EH (cell line): ENCODE measurements at regions not wholly inside any gene's neighbourhood (a gene's known extent, or its start where the extent isn't known, plus 50 kb on each side); places are given as distances from the start of the nearest gene placed in this dataset.

Experiments used
- DNase-seq: peaks from one replicate; pipeline ENCODE4 v3.0.0-alpha.2; 2015; ENCODE audit warnings: low read depth

DNA sequence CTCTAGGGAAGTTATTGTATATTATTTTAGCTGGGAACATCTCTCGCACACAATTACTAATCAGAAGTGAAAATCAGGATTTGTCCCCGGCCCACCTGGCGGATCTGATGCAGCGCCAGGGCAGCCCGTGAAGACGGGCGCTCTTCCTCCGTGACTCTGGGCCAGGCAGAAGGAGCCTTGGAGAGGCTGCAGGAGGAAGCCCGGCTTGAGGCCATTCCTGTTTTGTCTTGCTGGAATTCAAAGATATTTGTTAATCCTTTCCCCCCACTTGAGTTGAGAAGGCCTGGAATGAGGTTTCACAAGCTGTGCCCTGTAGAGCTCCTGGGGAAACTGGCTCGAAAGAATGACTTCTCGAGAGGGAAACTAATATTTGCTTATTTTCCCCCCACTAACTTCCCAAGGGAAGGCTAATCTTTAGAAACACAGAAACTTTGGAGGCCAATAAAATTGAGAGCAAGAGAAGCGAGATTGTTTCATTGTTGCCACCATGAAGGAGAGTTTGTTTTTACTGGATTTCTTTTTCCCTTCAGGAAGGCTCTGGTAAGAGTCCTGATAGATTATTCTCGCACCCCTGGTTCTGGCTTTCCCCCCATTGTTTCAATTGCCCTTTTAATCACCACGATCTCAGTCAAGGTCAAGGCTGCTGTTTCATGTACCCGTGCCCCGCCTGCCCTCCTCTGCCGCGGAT is 92.8 kb upstream of the SEPTIN5 start:
- no peak for DNase-seq

- DNase-seq: no peak
Observed at GRCh38 chr22:19622061-19622441, 92.3 kb upstream of the SEPTIN5 start.

DNA sequence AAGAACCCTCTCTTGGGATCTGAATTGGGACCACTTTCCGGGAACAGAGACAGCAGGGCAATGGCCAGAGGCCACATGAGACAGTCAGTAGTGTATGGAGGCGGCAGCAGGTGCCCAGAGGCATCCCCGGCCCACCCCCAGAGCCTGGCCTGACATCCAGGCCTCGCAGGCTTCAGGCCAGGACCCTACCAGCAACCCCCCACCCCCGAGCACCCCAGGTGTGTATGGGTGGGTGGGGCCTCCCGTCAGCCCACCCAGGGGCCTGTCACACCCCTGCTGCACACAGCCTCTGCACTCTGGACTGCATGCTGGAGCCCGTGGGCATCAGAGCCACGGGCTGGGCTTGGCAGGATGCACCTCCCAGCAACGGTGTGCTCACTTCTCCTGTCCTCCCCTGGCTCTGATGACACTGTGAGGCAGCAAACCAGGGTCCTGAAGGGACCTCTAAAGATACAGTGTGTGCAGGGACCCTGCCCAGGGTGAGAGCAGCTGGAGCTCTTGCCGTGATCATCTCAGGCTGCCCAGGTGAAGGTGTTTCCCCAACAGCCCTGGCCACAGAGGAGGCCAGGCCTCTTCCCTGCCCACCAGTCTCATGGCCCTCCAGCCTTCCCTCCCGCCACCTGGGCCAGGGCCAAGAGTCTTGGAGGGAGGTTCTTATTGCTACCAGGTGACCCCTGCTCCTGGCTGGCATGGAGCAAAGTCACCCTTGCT is 88.8 kb upstream of the SEPTIN5 start:
- DNase-seq: no peak

- DNase-seq: no peak
Observed at GRCh38 chr22:19626042-19626587, 88.2 kb upstream of the SEPTIN5 start.

DNA sequence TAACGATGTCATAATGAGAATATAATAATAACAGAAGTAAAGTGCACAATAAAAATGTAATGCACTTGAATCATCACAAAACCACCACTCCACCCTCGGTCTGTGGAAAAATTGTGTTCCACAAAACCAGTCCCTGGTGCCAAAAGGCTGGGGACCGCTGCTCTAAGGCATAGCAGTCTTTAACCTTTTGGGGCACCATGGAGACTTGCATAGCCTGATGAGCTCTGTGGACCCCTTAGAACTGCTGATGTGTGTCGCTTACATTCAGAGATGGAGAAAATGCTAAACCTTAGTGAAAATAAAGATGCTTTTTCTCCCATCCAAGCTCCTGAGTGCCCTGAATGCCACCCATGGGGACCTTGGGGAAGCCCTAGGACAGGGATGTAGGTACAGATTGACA is 87.6 kb upstream of the SEPTIN5 start:
- DNase-seq: no peak

- DNase-seq: no peak
Observed at GRCh38 chr22:19628038-19628776, 86.1 kb upstream of the SEPTIN5 start.

GRCh38 chr22:19629331-19629719 is 85.0 kb upstream of the SEPTIN5 start:
- DNase-seq: no peak

DNA sequence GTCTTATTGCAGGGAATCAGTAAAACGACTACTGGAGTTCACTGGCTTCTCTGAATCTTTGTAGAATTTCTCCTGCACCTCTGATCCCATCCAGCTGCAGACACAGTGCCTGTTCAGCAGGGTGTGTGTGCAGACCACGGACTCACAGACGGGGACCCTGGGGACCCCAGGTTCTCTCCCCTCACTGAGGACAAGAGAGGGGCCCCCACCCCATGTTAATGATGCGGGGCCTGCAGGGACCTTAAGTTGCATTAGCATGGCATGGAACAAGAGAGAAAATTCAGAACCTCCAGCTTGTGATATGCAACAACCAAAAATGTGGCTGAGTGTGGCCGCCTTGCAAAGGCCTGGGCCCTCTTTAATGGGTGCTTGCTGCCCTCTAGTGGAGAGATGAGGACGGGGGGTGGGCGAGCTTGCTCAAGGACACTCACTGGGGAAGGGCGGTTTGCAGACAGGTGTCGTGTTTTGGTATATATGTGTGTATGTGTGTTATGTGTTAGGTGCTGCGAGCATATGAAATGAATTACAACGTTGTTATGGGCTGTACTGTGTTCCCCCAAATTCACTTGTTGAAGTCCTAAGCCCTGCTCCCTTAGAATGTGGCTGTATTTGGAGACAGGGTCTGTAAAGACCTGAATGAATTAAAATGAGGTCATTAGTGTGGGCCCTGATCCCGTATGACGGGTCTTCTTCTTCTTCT is 84.4 kb upstream of the SEPTIN5 start:
- DNase-seq: peak; percentile 74

DNA sequence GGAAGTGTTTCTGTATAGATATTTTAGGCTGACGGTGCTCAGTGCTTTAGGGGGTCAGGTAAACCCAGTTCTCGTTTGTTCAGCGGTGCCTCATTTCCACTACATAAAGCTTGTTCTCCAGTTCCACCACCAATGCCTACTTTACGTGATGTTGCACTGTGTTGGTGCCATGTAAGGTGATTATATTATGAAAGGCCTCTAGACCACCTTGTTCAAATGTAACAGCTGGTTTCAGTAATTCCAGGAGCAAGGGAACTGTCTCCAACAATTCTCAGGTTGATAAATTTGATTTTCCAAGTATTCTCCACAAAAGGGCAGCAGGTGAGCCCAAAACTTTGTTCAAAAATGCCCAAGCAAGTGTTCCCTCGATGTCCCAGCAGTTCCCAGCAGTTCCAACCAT is 83.7 kb upstream of the SEPTIN5 start:
- DNase-seq: no peak

DNA sequence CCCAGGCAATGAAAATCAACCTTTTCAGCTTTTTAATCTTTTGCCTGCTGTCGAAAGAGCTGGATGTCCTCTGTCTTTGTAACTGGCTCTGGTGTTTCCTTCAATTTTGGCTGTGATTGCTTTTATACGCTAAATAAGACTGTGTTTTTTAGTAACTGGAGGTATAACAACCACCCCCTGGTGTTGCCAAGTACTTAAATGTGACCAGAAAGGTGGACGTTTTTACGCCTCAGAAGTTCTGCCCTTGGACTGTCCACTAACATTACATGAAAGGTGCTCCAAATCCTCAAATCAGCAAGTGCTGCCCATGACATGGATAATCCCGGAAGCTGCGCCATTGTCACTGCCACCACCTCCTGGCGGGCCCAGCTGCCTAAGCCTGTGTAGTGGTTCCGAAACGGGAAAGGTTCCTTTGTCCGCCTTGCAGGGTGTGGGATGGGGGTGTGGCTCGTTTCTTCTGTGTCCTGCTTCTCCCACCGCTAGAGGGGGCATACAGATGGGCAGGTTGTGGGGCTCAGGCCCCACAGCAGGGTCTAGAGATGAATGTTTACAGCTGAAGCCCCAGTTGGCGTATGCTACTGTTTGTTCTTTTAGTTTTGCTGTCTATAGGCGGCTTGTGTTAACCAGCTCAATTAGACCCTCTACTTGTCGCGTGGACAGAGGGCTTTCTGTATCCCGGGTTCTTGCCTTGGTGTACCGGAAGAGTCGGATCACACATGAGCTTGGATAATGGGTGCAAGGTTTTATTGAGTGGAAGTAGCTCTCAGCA is 82.2 kb upstream of the SEPTIN5 start:
- peak; percentile 63 for DNase-seq

DNA sequence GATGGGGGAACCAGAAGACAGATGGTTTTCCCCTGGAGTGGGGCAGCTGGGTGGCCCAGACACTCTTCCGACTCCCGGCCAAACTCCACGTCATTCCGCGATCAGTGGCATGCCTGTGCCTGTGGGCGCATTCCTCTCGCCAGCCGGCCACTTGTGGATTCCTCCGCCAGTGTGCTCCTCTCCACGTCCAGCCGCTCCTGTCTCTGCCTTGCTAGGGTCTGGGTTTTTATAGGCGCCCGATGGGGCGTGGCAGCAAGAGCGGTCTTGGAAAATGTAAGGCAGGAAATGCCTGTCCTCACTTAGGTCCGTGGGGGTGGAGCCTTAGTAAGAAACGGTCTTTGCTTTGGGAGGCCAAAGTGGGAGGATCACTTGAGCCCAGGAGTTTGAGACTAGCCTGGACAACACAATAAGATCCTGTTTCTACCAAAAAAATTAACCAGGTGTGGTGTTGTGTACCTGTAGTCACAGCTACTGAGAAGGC is 81.6 kb upstream of the SEPTIN5 start:
- DNase-seq: peak; percentile 13

- DNase-seq: no peak
Observed at GRCh38 chr22:19634226-19634975, 79.9 kb upstream of the SEPTIN5 start.

DNA sequence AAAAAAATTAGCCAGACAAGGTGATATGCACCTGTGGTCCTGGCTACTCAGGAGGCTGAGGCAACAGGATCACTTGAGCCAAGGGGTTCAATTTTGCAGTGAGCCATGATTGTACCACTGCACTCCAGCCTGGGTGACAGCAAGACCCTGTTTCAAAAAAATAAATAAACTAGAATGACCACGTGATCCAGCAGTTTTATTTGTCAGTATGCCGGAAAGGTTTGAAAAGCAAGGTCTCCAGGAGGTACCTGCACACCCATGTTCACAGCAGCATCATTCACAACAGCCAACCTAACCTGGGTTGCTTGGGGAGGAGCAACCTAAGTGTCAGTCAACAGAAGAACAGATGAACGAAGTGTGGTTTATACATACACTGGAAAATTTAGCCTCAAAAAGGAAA is 78.7 kb upstream of the SEPTIN5 start:
- DNase-seq: no peak

DNA sequence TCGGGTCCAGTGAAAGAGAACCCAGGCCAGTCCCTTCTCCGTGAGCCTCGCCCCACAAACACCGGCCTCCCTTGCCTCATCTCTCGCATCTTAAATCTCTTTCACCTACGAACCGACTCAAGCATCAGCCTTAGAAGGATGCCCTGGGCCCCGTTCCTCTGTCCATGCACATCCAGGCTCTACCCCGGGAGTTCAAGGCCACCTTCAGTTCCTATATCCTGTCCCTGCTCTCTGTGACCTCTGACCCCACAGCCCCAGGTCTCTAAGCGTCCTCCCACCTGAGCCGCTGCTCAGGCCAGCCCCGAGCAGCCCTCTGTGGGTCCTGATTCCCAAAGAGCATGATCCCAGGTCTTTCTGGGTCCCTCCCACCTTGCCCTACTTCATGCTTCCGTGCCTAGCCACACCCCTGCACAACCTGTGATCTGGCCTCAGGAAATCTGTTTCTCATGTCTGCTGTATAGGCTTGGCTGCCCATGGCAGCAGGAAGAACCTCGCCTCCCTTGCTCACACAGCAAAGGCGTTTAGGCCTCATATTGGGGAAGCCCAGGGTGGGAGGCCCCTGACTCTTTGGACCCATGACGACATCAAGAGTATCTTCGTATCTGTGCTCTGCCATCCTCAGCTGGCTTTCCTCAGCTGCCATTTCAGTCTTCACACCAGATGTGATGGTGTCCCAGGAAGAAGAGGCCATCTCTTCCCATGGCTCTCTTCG is 77.5 kb upstream of the SEPTIN5 start:
- DNase-seq: no peak

GRCh38 chr22:19637408-19638281 is 76.7 kb upstream of the SEPTIN5 start:
- DNase-seq: no peak

- DNase-seq: no peak
Observed at GRCh38 chr22:19638282-19639015, 75.9 kb upstream of the SEPTIN5 start.

GRCh38 chr22:19639610-19640135 is 74.6 kb upstream of the SEPTIN5 start:
- DNase-seq: no peak

- DNase-seq: no peak
Observed at GRCh38 chr22:19640306-19640705, 74.0 kb upstream of the SEPTIN5 start.
